T-cell (primary cell): ENCODE measurements at regions not wholly inside any gene's neighbourhood (a gene's known extent, or its start where the extent isn't known, plus 50 kb on each side); places are given as distances from the start of the nearest gene placed in this dataset.
"Not testable (repeated sequence)": the region's sequence is repeated elsewhere in the genome, so short reads cannot be mapped to it uniquely, and the experiment has no call there.

ENCODE experiments used
- ATAC-seq, 4 experiments: fragments of 200-7000 bp in 3 of 4; fragments of 150-1000 bp in 1 of 4; cut with Tn5 transposase; replicated peaks in 1 of 4; 1 replicate in 3 of 4; 2 replicates in 1 of 4; pipeline ENCODE4 v1.10.0; 2021; ENCODE audit warnings: moderate library complexity in 3 of 4, mild to moderate bottlenecking in 2 of 4, moderate number of reproducible peaks in 1 of 4
- CTCF ChIA-PET, 2 donors: fragments of 300-600 bp; sonication (Branson Sonifier 250); formaldehyde crosslinking; loops; one replicate each; lab custom pipeline; 2022; ENCODE audit warnings: antibody characterized with exemption in 2 of 2; lab: Charles Lee
- POLR2A ChIA-PET, 2 donors: fragments of 300-600 bp; sonication (Branson Sonifier 250); formaldehyde crosslinking; loops; one replicate each; lab custom pipeline; 2022; ENCODE audit warnings: antibody characterized with exemption in 2 of 2; lab: Charles Lee
- DNase-seq, 35 experiments: peaks; one replicate each; pipeline versions ENCODE4 v3.0.0 to v3.0.0-alpha.2; 2013 to 2023
- H3K27ac ChIP-seq: one replicate; pipeline ENCODE4 v1.5.1; 2013; ENCODE audit warnings: low read length
- H3K27me3 ChIP-seq, 2 experiments: replicated peaks in 1 of 2; 1 replicate in 1 of 2; 2 replicates in 1 of 2; pipeline versions ENCODE4 v1.6.1 to v1.7.0; 2013; ENCODE audit warnings: low read length in 1 of 2, mixed read lengths in 1 of 2; ENCODE audit not compliant: control insufficient read depth in 2 of 2, insufficient read depth in 2 of 2; ENCODE audit errors: extremely low read depth in 1 of 2
- H3K36me3 ChIP-seq, 2 donors: 1 replicate in 1 of 2; 2 replicates in 1 of 2; pipeline versions ENCODE4 v1.6.1 to v1.7.0; 2013; ENCODE audit warnings: low read length in 1 of 2; ENCODE audit not compliant: control insufficient read depth in 2 of 2, insufficient read depth in 1 of 2; ENCODE audit errors: extremely low read depth in 1 of 2
- H3K4me1 ChIP-seq, 2 experiments: 1 replicate in 1 of 2; 2 replicates in 1 of 2; pipeline versions ENCODE4 v1.6.1 to v1.7.0; 2013; ENCODE audit warnings: low read length in 2 of 2, mixed read lengths in 1 of 2; ENCODE audit not compliant: insufficient read depth in 2 of 2, control insufficient read depth in 1 of 2; ENCODE audit errors: extremely low read depth in 1 of 2
- H3K4me3 ChIP-seq, 2 donors: 1 replicate in 1 of 2; 2 replicates in 1 of 2; pipeline versions ENCODE4 v1.5.1 to v1.7.0; 2013; ENCODE audit warnings: mild to moderate bottlenecking in 2 of 2, low read length in 1 of 2, moderate library complexity in 1 of 2; ENCODE audit not compliant: control insufficient read depth in 1 of 2; ENCODE audit errors: extremely low read depth in 1 of 2
- H3K9me3 ChIP-seq: 2 replicates; pipeline ENCODE4 v1.7.0; 2013
- H3K27ac Mint-ChIP-seq, 2 donors: one replicate each; pipeline ENCODE4 v1.8.0; 2020 to 2021; ENCODE audit warnings: mild to moderate bottlenecking in 2 of 2, mixed read lengths in 2 of 2
- H3K27me3 Mint-ChIP-seq, 2 donors: one replicate each; pipeline ENCODE4 v1.8.0; 2021 to 2022; ENCODE audit warnings: mixed read lengths in 2 of 2
- H3K36me3 Mint-ChIP-seq: one replicate; pipeline ENCODE4 v1.8.0; 2021; ENCODE audit warnings: mixed read lengths
- H3K4me1 Mint-ChIP-seq, 3 donors: one replicate each; pipeline ENCODE4 v1.8.0; 2020 to 2022; ENCODE audit warnings: mixed read lengths in 3 of 3, mild to moderate bottlenecking in 1 of 3
- H3K4me3 Mint-ChIP-seq, 3 donors: one replicate each; pipeline ENCODE4 v1.8.0; 2020 to 2022; ENCODE audit warnings: mild to moderate bottlenecking in 3 of 3, mixed read lengths in 3 of 3, moderate library complexity in 3 of 3
- H3K9me3 Mint-ChIP-seq, 3 donors: one replicate each; pipeline ENCODE4 v1.8.0; 2020 to 2022; ENCODE audit warnings: mixed read lengths in 3 of 3
- WGBS: methylation state at CpG from one replicate; pipeline ENCODE4 v1.1.5; 2013; ENCODE audit warnings: missing lambda C conversion rate; ENCODE audit not compliant: insufficient coverage; 5-methylcytosine and 5-hydroxymethylcytosine counted together

DNA sequence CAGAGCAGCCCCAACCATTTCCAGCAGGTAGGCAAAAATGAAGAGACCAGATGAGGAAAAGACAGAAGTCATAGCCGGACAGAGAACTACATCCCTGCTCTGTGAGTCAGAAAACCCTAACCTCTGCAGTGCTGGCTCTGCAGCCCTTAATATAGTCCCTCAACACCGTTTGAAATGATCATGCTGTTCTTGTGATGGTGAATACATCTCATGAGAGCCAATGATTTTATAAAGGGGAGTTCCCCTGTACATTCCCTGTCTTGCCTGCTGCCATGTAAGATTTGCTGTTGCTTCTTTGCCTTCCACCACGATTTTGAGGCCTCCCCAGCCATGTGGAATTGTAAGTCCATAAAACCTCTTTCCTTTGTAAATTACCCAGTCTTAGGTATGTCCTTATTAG lies 216.8 kb upstream of the RFX3 start:
- no peak overlapping the region for H3K27ac Mint-ChIP-seq
- no peaks in the 10 kb centered on the region for H3K36me3 ChIP-seq
- peaks cover 2 to 16% of the 10 kb centered on the region in 2 donors for H3K27me3 Mint-ChIP-seq
- CTCF ChIA-PET: no interaction called here
- no peaks in the 10 kb centered on the region for H3K36me3 Mint-ChIP-seq
- H3K4me1 Mint-ChIP-seq: no peaks in the 10 kb centered on the region
- DNase-seq (no peak), ATAC-seq (no peak)
- H3K27me3 ChIP-seq: no peaks in the 10 kb centered on the region
- POLR2A ChIA-PET: interaction anchor here in 1 of 2 donors (0.6 kb wide), 1 partner anchor 838 kb away, joined by 3 read pairs; no protein-coding TSS in a partner anchor
- H3K4me1 ChIP-seq: no peaks in the 10 kb centered on the region
- WGBS: no CpG with 5 or more reads among the region's 3 CpGs
- no peaks in the 10 kb centered on the region for H3K9me3 ChIP-seq
- no peaks in the 10 kb centered on the region for H3K9me3 Mint-ChIP-seq
- H3K4me3 Mint-ChIP-seq: no peak overlapping the region
- H3K4me3 ChIP-seq: no peak overlapping the region
- H3K27ac ChIP-seq: no peak overlapping the region

GRCh38 chr9:3741729-3742128 lies 215.9 kb upstream of the RFX3 start:
- ChIA-PET CTCF (interaction anchor here in 1 of 2 donors (0.5 kb wide), 1 partner anchor 599 kb away, joined by 3 read pairs; no protein-coding TSS in a partner anchor), POLR2A (interaction anchor here in 1 of 2 donors (0.6 kb wide), 1 partner anchor 837 kb away, joined by 3 read pairs; no protein-coding TSS in a partner anchor)
- no peak for DNase-seq
- H3K4me3 Mint-ChIP-seq: no peak overlapping the region
- no peak overlapping the region for H3K27ac Mint-ChIP-seq
- Histone ChIP-seq H3K27me3 (no peaks in the 10 kb centered on the region), H3K9me3 (no peaks in the 10 kb centered on the region), H3K36me3 (no peaks in the 10 kb centered on the region), H3K27ac (no peak overlapping the region), H3K4me1 (no peaks in the 10 kb centered on the region), H3K4me3 (no peak overlapping the region)
- no peak for ATAC-seq
- no peaks in the 10 kb centered on the region for H3K4me1 Mint-ChIP-seq
- H3K27me3 Mint-ChIP-seq: peaks cover 2 to 16% of the 10 kb centered on the region in 2 donors
- H3K9me3 Mint-ChIP-seq: no peaks in the 10 kb centered on the region
- H3K36me3 Mint-ChIP-seq: no peaks in the 10 kb centered on the region
- WGBS: 60% methylated on average over 1 of the region's 3 CpGs

DNA sequence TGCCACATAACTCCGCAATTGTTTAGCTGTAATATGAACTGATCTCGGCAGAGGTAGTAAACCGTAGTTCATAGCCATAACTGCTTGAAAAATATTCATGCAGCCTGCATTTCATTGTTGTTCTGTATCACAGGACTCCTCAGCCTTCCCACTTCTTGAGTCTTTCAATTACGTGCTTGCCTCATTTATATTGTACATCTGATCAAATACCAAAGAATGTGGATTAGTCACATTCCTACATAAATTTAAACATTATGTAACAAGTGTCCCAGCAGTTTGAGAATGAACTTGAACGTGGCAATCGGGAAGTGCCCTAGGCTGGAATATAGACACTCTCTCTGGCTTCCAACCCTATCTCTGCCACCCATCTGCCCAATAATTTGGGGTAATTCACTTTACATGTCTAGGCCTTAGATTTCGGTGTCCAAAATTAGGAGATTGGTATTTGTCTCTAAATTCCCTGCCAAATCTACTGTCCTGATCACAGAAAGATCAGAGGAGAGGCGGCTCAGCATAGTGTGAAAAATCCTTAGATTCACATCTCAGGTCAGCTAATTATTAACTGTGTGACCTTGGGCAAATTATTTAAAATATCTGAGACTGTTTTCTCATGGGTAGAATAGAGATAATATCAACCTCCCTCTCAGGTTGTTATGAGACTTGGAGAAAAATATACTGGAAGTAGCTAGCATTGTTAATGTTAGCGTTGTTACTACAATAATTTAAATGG lies 215.1 kb upstream of the RFX3 start:
- DNase-seq (no peak), ATAC-seq (no peak)
- ChIA-PET POLR2A (no interaction called here), CTCF (interaction anchor here in 1 of 2 donors (0.7 kb wide), 1 partner anchor 221 kb away, joined by 3 read pairs; no protein-coding TSS in a partner anchor)
- Mint-ChIP-seq H3K27me3 (peaks cover 2 to 12% of the 10 kb centered on the region in 2 donors), H3K9me3 (no peaks in the 10 kb centered on the region), H3K27ac (no peak overlapping the region), H3K4me1 (no peaks in the 10 kb centered on the region), H3K4me3 (no peak overlapping the region), H3K36me3 (no peaks in the 10 kb centered on the region)
- no peaks in the 10 kb centered on the region for H3K9me3 ChIP-seq
- no peaks in the 10 kb centered on the region for H3K4me1 ChIP-seq
- H3K27ac ChIP-seq: no peak overlapping the region
- H3K36me3 ChIP-seq: no peaks in the 10 kb centered on the region
- no peaks in the 10 kb centered on the region for H3K27me3 ChIP-seq
- 90% methylated on average over 5 of the region's 9 CpGs for WGBS
- H3K4me3 ChIP-seq: no peak overlapping the region

DNA sequence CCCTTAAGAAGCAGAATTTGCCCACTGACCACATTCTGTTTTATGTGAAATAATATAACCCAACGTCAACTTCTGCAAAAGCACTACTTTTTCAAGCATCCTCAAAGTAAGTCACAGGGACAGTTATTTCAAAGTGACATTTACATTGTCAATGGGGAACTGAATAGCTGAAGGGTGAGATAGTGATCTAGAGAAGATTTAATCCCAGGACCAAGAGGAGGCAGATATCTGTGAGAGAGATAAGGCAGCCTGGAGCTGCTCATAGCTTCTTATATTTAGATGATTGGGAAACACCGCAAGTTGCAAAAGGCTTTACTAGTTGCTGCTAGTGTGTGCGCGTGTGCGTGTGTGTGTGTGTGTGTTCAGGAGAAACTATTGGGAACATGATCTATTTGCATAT lies 210.4 kb upstream of the RFX3 start:
- CTCF ChIA-PET: no interaction called here
- peaks cover 0 to 6% (median 5%) of the 10 kb centered on the region in 3 donors for H3K4me1 Mint-ChIP-seq
- no peak overlapping the region for H3K27ac Mint-ChIP-seq
- Histone ChIP-seq H3K27me3 (no peaks in the 10 kb centered on the region), H3K9me3 (no peaks in the 10 kb centered on the region), H3K4me1 (no peaks in the 10 kb centered on the region), H3K27ac (no peak overlapping the region), H3K4me3 (no peak overlapping the region), H3K36me3 (no peaks in the 10 kb centered on the region)
- WGBS: 67% methylated on average over 3 of the region's 5 CpGs
- no peaks in the 10 kb centered on the region for H3K36me3 Mint-ChIP-seq
- H3K27me3 Mint-ChIP-seq: no peaks in the 10 kb centered on the region
- no peak for ATAC-seq
- H3K4me3 Mint-ChIP-seq: no peak overlapping the region
- H3K9me3 Mint-ChIP-seq: no peaks in the 10 kb centered on the region
- POLR2A ChIA-PET: no interaction called here
- DNase-seq: no peak

DNA sequence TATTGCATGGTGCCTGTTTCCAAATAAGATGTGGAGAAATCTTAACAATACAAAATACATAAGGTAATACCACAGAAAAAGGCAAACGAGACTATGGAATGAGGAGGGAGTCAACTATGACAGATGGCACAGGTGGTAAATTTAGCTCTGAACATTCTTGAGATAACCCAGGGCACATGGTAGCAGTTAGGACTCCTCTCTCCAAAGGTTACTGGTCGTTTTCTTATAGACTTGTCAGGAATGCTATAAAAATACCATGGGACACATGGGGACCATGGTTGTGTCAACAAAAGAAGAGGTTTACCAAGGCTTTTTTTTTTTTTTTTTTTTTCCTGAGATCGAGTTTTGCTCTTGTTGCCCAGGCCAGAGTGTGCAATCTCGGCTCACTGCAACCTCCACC lies 209.4 kb upstream of the RFX3 start:
- DNase-seq (no peak), ATAC-seq (no peak)
- H3K27ac ChIP-seq: no peak overlapping the region
- Mint-ChIP-seq H3K36me3 (no peaks in the 10 kb centered on the region), H3K4me3 (no peak overlapping the region), H3K4me1 (peaks cover 0 to 12% (median 9%) of the 10 kb centered on the region in 3 donors), H3K9me3 (no peaks in the 10 kb centered on the region), H3K27ac (no peak overlapping the region), H3K27me3 (no peaks in the 10 kb centered on the region)
- CTCF ChIA-PET: interaction anchor here (0.7 kb wide), 2 partner anchors 494 to 814 kb away, joined by 5 to 9 read pairs; no protein-coding TSS in a partner anchor
- H3K9me3 ChIP-seq: no peaks in the 10 kb centered on the region
- no peaks in the 10 kb centered on the region for H3K4me1 ChIP-seq
- no peak overlapping the region for H3K4me3 ChIP-seq
- H3K36me3 ChIP-seq: no peaks in the 10 kb centered on the region
- WGBS: no CpG with 5 or more reads among the region's 4 CpGs
- POLR2A ChIA-PET: no interaction called here
- no peaks in the 10 kb centered on the region for H3K27me3 ChIP-seq

DNA sequence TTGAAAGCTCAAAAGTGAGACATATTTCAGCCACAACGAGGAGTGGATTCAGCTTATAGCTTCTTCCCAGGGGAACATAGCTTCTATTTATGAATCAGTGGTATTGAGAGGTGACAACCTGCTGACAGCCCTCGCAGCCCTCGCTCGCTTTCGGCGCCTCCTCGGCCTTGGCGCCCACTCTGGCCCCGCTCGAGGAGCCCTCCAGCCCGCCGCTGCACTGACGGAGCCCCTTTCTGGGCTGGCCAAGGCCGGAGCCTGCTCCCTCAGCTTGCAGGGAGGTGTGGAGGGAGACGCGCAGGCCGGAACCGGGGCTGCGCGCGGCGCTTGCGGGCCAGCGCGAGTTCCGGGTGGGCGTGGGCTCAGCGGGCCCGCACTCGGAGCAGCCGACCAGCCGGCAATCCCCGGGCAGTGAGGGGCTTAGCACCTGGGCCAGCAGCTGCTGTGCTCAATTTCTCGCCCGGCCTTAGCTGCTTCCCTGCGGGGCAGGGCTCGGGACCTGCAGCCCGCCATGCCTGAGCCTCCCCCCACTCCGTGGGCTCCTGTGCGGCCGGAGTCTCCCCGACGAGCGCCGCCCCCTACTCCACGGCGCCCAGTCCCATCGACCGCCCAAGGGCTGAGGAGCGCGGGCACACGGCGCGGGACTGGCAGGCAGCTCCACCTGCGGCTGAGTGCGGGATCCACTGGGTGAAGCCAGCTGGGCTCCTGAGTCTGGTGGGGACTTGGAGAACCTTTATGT lies 207.9 kb upstream of the RFX3 start:
- H3K36me3 Mint-ChIP-seq, H3K27me3 ChIP-seq, H3K4me1 ChIP-seq, H3K27ac Mint-ChIP-seq, H3K4me3 Mint-ChIP-seq, H3K9me3 Mint-ChIP-seq, ATAC-seq, H3K27ac ChIP-seq, POLR2A ChIA-PET, DNase-seq, H3K27me3 Mint-ChIP-seq, H3K9me3 ChIP-seq, H3K4me3 ChIP-seq, H3K36me3 ChIP-seq: not testable (repeated sequence)
- H3K4me1 Mint-ChIP-seq: peaks cover 0 to 13% (median 10%) of the 10 kb centered on the region in 3 donors
- 98% methylated on average over 35 of the region's 56 CpGs for WGBS
- CTCF ChIA-PET: interaction anchor here (0.6 to 1.3 kb wide), 3 partner anchors 605 to 1768 kb away, joined by 3 to 4 read pairs (median 3); no protein-coding TSS in a partner anchor
